HuH-7 (cell line): ENCODE measurements at regions not wholly inside any gene's neighbourhood (a gene's known extent, or its start where the extent isn't known, plus 50 kb on each side); places are given as distances from the start of the nearest gene placed in this dataset.
"Not testable (repeated sequence)": the region's sequence is repeated elsewhere in the genome, so short reads cannot be mapped to it uniquely, and the experiment has no call there.

Experiments
- DNase-seq: peaks from one replicate; pipeline ENCODE4 v3.0.0; 2011; ENCODE audit warnings: low spot score

DNA sequence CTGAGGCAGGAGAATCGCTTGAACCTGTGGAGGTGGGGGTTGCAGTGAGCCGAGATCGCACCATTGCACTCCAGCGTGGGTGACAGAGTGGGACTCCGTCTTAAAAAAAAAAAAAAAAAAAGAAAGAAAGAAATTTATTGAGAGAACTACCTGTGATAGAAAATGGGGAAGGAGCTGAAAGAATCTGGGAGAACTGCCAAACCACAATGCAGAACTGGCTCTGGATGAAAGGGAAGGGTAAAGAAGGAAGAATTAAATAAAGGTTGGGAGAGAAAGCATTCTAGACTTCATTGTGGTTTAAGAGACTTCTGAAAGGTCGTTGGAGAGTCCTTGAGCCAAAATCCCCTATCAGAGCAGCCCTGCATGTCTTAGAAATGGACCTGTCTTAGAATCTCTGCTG lies 567.9 kb upstream of the HTR2C start:
- DNase-seq: no peak

DNA sequence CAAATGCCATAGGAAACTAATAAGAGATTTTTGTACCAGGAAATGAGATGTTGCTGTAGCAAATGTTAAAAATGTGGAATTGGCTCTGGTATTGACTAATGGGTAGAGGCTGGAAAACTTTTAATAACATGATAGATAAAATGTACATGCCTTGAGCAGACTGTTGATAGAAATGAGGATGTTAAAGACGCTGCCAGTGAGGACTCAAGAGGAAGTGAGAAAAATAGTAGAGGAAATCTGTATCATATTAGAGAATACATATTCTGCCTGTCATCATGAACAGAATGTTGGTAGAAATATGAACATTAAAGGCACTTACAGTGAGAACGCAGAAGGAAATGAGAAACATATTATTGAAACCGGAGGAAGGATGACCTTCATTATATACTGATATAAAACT lies 577.2 kb upstream of the HTR2C start:
- no peak for DNase-seq

DNA sequence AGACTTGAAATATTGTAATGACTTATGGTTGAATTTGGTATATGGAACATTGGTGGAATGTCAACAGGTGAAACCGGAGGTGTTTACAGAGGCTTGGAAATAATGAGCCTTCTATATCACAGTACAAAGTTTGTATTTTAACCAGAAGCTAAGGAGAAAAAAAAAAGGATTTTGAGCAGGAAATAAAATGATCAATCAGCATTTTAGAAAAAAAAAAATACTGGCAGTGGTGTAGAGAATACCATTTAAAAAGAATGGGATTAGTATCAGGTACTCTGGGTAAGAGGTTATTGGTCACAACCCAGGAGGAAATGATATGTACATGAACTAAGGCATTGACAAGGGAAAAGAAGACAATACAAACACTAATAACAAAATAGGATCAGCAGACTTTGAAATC lies 587.1 kb upstream of the HTR2C start:
- no peak for DNase-seq

DNA sequence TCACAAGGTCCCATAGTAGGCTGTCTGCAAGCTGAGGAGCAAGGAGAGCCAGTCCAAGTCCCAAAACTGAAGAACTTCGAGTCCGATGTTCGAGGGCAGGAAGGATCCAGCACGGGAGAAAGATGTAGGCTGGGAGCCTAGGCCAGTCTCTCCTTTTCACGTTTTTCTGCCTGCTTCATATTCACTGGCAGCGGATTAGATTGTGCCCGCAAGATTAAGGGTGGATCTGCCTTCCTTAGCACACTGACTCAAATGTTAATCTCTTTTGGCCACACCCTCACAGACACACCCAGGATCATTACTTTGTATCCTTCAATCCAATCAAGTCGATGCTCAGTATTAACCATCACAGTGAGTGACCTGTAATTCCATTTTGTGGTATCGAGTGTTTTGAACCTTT lies 592.2 kb upstream of the HTR2C start:
- DNase-seq: not testable (repeated sequence)

DNA sequence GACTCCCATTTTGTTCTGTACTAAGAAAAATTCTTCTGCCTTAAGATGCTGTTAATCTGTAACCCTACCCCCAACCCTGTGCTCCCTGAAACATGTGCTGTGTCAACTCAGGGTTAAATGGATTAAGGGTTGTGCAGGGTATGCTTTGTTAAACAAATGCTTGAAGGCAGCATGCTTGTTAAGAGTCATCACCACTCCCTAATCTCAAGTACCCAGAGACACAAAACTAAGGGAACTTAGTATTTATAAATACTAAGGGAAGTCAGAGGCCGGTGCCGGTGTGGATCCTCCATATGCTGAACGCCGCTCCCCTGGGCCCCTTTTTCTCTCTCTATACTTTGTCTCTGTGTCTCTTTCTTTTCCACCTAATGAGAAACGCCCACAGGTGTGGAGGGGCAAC lies 593.2 kb upstream of the HTR2C start:
- not testable (repeated sequence) for DNase-seq

DNA sequence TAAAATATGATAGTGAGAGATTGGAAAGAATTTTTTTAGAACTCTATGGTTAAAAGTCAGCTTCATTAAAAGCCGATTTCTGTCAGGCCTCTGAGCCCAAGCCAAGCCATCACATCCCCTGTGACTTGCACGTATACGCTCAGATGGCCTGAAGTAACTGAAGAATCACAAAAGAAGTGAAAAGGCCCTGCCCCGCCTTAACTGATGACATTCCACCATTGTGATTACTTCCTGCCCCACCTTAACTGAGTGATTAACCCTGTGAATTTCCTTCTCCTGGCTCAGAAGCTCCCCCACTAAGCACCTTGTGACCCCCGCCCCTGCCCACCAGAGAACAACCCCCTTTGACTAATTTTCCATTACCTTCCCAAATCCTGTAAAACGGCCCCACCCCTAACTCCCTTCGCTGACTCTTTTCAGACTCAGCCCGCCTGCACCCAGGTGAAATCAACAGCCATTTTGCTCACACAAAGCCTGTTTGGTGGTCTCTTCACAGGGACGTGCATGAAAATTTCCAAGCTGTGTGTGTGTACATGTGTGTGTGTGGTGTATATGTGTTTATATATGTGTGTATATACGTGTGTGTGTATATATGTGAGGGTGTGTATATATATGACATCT lies 595.5 kb upstream of the HTR2C start:
- DNase-seq: not testable (repeated sequence)

DNA sequence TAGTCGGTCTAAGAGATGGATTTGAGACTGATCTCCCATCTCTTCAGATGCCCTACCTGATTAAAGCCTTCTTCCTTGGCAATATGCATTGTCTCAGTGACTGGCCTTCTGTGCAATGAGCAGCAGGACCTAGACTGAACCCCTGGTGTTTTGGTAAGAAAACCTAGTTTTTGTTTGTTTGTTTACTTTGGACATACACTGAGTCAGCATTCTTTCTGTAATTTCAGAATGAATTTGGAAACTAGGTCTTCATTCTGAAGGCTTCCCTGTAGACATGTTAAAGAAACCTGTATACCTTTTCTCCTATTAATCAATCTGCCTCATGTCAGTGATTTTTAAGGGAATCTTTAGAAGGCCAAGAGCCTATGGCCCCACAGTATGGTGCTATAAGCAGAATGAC lies 597.5 kb upstream of the HTR2C start:
- DNase-seq: no peak

DNA sequence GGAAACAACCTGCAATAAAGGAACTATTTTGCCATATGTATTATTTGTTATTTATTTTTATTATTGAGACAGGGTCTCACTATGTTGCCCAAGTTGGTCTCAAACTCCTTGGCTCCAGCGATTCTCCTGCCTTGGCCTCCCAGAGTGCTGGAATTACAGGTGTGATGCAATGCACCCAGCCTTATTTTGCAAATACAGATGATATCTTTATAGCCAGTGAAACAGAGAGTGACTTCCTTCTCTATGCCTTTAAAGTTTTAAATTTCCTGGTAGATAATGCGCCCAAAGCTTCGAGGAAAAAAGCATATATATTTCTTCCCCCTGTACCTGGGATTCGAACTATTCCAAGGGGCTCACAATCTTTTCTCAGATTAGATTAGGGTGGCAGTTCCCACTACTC lies 601.1 kb upstream of the HTR2C start:
- no peak for DNase-seq

DNA sequence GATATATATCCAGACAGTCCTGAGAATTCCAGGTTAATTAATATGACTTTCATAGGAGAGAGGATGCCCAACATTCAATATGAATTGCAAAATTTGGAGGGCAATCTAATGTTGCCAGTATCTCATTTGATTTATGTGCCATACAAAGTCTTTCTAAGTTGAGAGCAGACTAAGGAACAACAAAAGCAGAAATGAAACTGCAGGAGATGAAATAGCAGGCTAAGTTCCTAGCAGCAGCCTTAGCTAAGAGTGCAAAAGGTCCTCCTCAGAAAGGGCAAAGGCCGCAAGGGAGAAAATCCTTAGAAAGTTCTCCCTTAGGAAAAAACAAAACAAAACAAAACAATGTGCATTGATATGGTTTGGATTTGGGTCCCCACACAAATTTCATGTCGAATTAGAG lies 602.9 kb upstream of the HTR2C start:
- no peak for DNase-seq

DNA sequence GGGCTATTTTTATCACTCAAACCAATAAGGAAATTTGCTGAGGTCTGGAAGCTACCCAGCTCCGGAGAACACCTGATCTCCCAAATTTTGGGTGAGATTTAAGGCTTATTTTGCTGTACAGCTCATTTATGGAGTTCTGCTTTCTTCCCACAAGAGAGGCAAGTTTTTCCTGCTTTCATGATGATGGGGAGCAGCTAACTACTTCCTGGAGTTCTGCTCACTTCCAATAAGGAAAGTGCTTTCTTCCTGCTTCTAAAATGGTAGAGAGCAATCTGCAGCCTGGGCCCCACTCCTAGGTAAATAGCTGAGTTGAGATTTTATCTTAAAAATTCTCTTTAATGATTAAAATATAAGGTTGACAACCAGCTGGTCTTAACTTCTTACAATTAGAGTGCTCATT lies 606.0 kb upstream of the HTR2C start:
- no peak for DNase-seq

DNA sequence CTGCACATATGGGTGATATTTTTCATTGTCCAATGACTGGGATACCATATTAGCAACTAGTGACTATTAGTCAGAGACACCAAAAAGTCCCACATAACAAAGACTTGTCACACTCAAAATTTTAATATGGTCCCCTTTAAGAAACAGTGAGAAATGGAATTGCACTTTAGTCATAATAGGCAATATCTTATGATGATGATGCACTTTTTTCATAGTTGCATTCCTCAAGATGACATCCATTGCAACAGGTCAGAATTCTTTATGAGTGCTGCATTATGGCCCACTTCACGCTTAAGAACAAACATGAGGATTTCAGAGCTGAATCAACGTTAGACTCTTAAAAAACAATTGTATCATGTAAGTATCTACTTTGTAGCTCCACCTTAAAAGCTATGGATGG lies 608.4 kb upstream of the HTR2C start:
- no peak for DNase-seq

DNA sequence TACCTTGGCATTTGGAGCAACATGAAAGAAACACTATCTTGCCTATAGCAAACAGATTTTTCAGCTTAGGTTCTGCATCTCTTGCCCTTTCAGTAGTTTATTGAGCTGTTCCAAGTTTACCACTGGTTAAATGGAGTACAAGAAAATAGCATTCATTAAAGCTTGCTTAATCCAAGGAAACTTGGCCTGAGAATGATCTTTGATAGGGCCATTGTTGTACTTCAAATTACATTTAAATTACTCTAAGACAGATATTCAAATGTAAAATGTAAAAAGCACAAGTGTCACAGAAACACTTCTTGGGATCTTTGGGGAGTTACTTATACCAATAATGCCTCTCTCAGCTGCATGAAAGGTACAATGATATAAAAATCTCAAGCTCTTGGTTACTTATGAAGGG lies 609.0 kb upstream of the HTR2C start:
- no peak for DNase-seq

DNA sequence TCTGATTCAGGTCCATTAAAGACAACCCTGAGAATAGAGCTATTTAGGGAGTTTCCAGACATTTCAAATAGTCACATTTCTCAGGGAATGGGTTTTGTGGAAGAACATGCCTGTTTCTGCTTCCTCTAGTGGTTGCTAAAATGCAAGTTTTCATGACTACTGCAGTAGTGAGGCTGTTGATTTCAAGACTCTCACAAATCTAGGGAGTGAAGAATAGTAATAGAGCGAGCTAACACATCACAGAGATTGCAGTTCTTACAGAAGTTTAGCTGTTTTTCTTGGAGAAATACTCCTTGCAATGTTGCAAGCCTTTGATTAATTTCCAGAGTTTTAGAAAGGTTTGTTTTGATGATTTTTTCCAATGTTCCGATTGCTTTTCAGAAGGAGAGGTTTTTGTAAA lies 610.2 kb upstream of the HTR2C start:
- DNase-seq: no peak

DNA sequence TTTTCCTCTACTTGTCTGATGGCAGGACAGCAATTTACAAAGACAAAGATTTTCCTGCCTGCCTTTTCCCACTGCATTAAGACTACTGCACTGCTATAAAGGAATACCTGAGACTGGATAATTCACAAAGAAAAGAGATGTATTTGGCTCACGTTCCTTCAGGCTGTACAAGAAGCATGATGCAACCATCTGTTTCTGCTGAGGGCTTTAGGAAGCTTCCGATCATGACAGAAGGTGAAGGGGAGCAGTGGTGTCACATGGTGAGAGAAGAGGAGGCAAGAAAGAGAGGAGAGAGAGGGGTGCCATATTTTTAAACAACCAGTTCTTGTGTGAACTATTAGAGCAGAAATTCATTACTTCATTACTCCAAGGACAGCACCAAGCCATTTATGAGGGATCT lies 617.1 kb upstream of the HTR2C start:
- no peak for DNase-seq

DNA sequence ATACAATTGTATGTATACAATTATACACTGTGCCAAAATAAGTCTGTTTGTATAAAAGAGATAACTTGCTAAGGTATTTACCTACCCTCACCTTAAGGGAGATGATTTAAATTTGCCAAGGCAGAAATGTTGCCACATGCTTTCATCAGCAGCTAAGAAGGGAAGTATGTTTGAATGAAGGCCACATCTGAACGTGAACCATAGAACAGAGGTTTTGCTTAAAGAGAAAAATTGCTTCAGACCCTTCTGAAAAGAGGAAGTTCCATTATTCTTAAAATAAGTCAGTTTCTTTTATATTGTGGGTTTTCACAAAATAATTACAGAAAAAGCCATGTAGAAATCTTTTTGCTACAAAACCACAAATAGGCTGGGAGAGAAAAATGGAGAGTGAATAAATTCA lies 621.5 kb upstream of the HTR2C start:
- DNase-seq: no peak

DNA sequence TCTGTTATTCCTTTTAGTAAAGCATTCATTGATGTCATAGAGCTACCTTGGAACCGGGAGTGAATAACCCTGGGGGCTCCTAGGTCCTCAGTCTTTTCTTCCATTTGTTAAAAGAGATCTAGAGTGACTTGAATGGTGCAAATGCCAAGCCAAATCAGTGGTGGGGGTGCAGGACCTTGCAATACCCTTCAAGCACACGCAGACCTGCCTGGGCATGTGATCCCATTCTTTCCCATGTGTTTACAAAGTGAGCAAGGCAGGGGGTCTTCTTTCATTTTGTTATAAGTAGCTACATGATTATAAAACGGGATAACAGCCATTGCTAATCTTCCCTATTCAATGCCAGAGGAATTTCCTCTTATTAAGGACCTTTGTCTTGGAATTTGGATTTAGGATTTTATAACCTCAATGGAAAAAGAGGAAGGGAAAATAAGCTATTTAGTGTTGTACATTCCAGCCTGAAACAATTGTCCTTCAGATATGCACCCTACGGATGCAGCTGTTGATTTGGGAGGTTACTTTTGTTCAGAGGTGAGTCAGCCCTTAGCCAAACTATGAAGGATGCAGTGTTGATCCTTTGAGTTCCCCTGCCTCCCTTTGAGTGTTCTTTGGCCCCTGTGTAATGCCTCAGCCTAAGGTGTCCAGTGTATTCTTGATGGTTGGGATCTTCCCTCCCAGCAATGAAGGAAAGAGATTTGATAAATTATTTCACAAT lies 623.8 kb upstream of the HTR2C start:
- no peak for DNase-seq

DNA sequence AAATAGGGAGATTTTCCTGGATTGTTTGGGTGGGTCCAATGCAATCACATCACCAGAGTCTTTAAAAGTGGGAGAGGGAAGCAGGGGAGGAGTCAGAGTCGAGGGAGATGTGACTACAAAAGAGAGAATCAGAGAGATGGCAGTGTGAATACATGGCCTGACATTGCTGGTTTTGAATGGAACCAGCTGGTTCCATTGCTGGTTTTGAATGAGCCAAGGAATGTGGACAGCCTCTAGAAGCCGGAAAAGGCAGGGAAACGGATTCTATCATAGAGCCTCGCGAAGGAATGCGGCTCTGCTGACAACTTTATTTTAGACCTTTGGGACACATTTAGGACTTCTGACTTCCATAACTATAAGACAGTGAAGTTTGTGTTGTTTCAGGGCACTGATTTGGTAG lies 627.0 kb upstream of the HTR2C start:
- DNase-seq: no peak

DNA sequence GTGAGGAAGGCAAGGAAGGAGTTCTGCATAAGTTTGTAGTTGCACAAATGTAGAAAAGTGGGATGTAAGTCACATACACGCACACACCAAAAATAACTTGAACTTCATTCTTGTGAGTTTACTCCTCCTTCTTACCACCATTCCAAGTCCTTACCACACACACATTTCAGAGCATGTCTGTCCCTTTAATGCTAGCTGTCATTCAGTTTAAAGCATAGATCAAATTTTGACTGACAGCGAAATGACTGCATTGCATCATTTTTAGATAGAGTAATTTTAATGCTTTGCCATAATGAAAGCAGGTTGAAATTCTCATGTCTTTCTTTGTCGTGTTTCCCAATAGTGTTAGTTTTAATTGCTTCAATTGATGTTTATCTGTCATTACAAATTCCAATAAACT lies 629.6 kb upstream of the HTR2C start:
- DNase-seq: no peak

DNA sequence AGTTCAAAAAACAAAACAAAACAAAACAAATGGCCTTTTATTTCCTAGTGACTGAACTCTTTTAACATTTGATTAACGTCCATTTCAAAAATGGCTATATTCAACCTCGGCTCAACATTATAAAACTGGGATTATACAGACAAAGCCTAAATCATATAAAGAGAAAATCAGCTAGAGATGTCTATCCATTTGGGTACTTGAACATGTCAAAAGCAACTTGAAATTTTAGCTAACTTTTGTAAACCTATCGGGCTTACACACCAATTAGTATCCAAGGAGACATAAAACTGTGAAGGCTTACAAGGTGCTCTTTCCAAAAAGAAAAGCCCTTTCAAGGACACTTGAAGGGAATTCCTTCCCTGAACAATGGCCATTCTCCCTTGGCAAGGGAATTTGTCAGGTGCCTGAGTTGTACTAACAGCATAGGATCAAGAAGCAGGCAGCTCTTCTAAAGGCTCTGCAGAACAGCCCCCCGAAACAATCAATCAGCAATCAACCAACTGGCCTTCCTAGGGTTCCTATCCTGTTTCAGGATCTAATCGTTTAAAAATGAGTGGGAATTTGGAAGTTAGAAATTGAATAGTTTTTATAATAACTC lies 633.7 kb upstream of the HTR2C start:
- no peak for DNase-seq

DNA sequence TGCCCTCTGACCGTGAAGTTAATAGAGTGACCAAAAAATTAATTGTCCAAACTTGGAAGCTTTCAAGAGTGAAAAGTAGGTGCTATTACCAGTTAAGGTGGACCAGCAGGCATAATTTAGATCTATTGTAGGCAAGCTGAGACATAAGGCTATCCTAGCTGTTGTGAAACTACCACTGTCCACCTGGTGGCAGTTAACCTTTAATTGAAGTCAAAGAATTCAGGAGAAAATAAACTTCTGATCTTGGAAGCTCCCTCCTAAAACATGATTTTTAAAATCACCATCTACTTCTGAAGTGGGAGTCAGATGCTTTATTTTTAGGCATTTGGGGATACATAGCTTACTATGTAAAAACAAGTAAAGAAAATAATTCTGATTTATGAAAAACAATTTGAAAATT lies 636.3 kb upstream of the HTR2C start:
- peak; percentile 5 for DNase-seq

DNA sequence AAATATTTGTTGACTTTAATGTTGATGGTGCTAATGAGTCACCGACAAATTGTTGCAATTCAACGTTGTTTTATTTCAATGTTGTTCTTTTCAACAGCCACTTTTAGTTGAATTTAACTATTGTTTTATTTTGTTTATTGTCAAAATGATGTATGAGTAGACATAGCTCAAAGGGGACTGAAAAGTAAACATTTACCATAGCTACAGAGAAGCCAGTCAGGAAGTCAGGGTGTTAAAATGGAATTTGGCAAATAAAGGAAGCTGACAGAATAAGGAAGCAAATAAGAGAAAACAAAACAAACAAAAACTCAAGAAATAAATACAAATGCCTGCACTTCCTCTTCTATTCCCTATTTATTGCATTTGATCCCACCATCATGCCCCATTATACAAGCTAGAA lies 648.4 kb upstream of the HTR2C start:
- no peak for DNase-seq

DNA sequence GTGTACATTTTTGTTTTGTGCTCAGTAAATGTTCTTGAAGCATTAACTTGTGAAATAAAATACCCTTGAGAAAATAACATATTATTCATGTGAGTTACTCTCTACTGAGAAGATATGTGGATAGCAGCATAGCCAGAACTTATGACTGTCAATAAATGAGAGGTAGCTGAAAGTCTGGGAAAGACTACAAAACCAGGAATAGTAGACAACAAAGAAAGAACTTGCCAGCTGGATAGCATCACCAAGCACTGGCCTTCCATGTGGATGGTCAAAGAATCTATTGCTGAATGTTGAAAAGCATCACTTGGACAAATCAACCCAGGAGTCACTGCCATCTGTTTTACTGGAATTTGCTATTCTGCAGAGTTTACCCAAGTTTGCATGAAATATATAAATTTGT lies 650.0 kb upstream of the HTR2C start:
- no peak for DNase-seq

DNA sequence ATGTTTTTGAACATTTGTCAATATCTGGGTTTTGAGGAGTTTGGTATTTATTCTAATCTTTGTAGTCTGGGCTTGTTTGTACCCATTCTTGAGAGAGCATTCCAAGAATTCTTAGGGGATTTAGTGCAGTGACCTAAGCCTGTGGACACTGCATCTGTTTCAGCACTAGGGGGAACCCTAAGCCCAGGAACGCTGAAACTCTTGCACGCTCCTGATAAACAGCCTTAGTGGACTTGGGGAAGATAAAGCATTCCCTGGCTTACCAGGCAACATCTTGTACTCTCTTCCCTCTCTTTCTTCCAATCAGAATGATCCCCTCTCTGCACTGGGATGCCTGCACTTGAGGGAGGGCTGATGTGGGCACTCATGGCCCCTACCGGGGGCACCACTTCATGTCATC lies 654.9 kb upstream of the HTR2C start:
- peak; percentile 21 for DNase-seq

DNA sequence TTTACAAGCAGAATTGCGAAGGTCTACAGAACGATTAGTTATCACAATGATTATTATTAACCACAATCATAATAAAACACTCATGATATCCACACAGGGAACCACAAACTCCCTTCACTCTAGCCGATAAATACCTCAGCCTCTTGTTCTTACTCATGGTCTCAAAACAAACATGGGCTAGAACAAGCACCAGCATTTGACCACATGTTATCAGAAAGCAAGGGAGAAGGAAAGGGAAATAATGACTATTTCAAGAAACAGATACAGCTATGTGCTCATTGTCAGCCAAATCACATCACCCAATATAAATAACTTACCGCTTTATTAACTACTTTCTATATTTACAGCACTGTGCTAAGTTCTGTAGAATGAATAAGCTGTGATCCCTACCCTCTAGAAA lies 663.2 kb upstream of the HTR2C start:
- no peak for DNase-seq
